WTC11 (cell line): ENCODE measurements at regions not wholly inside any gene's neighbourhood (a gene's known extent, or its start where the extent isn't known, plus 50 kb on each side); places are given as distances from the start of the nearest gene placed in this dataset.

Source experiments
- ATAC-seq: fragments of 200-7000 bp; cut with Tn5 transposase; 2 replicates; pipeline ENCODE4 v1.10.0; 2021; ENCODE audit warnings: mild to moderate bottlenecking, moderate library complexity
- CTCF ChIA-PET: fragments of 300-600 bp; sonication (Branson Sonifier 250); formaldehyde crosslinking; loops from one replicate; lab custom pipeline; 2021; ENCODE audit warnings: antibody characterized with exemption; lab: Charles Lee
- POLR2A ChIA-PET: fragments of 350-600 bp; sonication (Branson Sonifier 250); formaldehyde crosslinking; loops from one replicate; lab custom pipeline; 2021; ENCODE audit warnings: antibody characterized with exemption; lab: Charles Lee
- DNase-seq: peaks from one replicate; pipeline ENCODE4 v3.0.0; 2021; ENCODE audit warnings: low spot score
- H3K27ac Mint-ChIP-seq: 2 replicates; pipeline ENCODE4 v1.8.0; 2021; ENCODE audit warnings: mixed read lengths
- H3K27me3 Mint-ChIP-seq: 2 replicates; pipeline ENCODE4 v1.8.0; 2021; ENCODE audit warnings: low read depth, mild to moderate bottlenecking, moderate library complexity, mixed read lengths
- H3K36me3 Mint-ChIP-seq: 2 replicates; pipeline ENCODE4 v1.8.0; 2021; ENCODE audit warnings: mixed read lengths
- H3K4me1 Mint-ChIP-seq: 2 replicates; pipeline ENCODE4 v1.8.0; 2022; ENCODE audit warnings: mixed read lengths
- H3K4me3 Mint-ChIP-seq: 2 replicates; pipeline ENCODE4 v1.8.0; 2021; ENCODE audit warnings: mild to moderate bottlenecking, moderate library complexity, mixed read lengths
- H3K9me3 Mint-ChIP-seq: 2 replicates; pipeline ENCODE4 v1.8.0; 2021; ENCODE audit warnings: mixed read lengths
- ATF1 ChIP-seq: sonication (generic); formaldehyde crosslinking; IDR thresholded peaks from 2 replicates; pipeline ENCODE4 v1.8.1; 2023; ENCODE audit warnings: mild to moderate bottlenecking, moderate library complexity, missing genetic modification reagents
- ATF6 ChIP-seq: sonication (generic); formaldehyde crosslinking; IDR thresholded peaks from 2 replicates; pipeline ENCODE4 v1.8.1; 2023; ENCODE audit warnings: mild to moderate bottlenecking, missing genetic modification reagents
- CREM ChIP-seq: sonication (generic); formaldehyde crosslinking; IDR thresholded peaks from 2 replicates; pipeline ENCODE4 v1.8.1; 2022; ENCODE audit warnings: mild to moderate bottlenecking, missing genetic modification reagents, moderate library complexity
- E2F1 ChIP-seq: sonication (generic); formaldehyde crosslinking; IDR thresholded peaks from 2 replicates; pipeline ENCODE4 v1.8.0; 2022; ENCODE audit warnings: mild to moderate bottlenecking, missing genetic modification reagents
- EMX1 ChIP-seq: fragments of 250-450 bp; sonication (Bioruptor Pico); IDR thresholded peaks from 2 replicates; pipeline ENCODE4 v1.8.0; 2021; ENCODE audit warnings: mild to moderate bottlenecking
- ERG ChIP-seq: fragments of 250-450 bp; sonication (Bioruptor Pico); IDR thresholded peaks from 2 replicates; pipeline ENCODE4 v1.8.0; 2021; ENCODE audit warnings: mild to moderate bottlenecking
- FOXK1 ChIP-seq: sonication (generic); formaldehyde crosslinking; IDR thresholded peaks from 2 replicates; pipeline ENCODE4 v1.8.0; 2022; ENCODE audit warnings: mild to moderate bottlenecking, moderate library complexity, missing genetic modification reagents
- FOXP1 ChIP-seq: sonication (generic); formaldehyde crosslinking; IDR thresholded peaks from 2 replicates; pipeline ENCODE4 v1.8.0; 2022; ENCODE audit warnings: missing genetic modification reagents, mild to moderate bottlenecking, moderate library complexity, borderline replicate concordance
- GRHL2 ChIP-seq: fragments of 250-450 bp; sonication (Bioruptor Pico); IDR thresholded peaks from 2 replicates; pipeline ENCODE4 v1.8.0; 2022; ENCODE audit warnings: mild to moderate bottlenecking, moderate library complexity; ENCODE audit not compliant: insufficient replicate concordance, severe bottlenecking
- SOX15 ChIP-seq: fragments of 250-450 bp; sonication (Bioruptor Pico); IDR thresholded peaks from 2 replicates; pipeline ENCODE4 v1.9.0; 2021; ENCODE audit warnings: mild to moderate bottlenecking
- STAT6 ChIP-seq: sonication (generic); formaldehyde crosslinking; conservative IDR thresholded peaks from 2 replicates; pipeline ENCODE4 v1.8.1; 2023; ENCODE audit warnings: mild to moderate bottlenecking, low read depth, missing genetic modification reagents, moderate library complexity
- ZNF121 ChIP-seq: sonication (generic); formaldehyde crosslinking; IDR thresholded peaks from 2 replicates; pipeline ENCODE4 v1.8.0; 2023; ENCODE audit warnings: missing genetic modification reagents
- ZNF423 ChIP-seq: fragments of 250-450 bp; sonication (Bioruptor Pico); IDR thresholded peaks from 2 replicates; pipeline ENCODE4 v2.1.2; 2022; ENCODE audit warnings: mild to moderate bottlenecking, moderate library complexity
- TF ChIP-seq, protein P1 (sequence below): sonication (generic); formaldehyde crosslinking; IDR thresholded peaks from 2 replicates; pipeline ENCODE4 v1.8.1; 2022; ENCODE audit warnings: low read depth, mild to moderate bottlenecking, moderate library complexity, missing genetic modification reagents, borderline replicate concordance
- TF ChIP-seq, protein P2 (sequence below): fragments of 250-450 bp; sonication (Bioruptor Pico); IDR thresholded peaks from 2 replicates; pipeline ENCODE4 v1.9.0; 2021; ENCODE audit warnings: mild to moderate bottlenecking

- DNase-seq = no peak
- H3K27me3 Mint-ChIP-seq = no peaks in the 10 kb centered on the region
Observed at GRCh38 chr6:78340755-78341154, 526.6 kb upstream of the IRAK1BP1 start.

More at GRCh38 chr6:78340755-78341154, 526.6 kb upstream of the IRAK1BP1 start:
- H3K36me3 Mint-ChIP-seq = no peaks in the 10 kb centered on the region
- H3K9me3 Mint-ChIP-seq = no peaks in the 10 kb centered on the region
- POLR2A ChIA-PET = no interaction called here
- CTCF ChIA-PET = no interaction called here
- H3K4me1 Mint-ChIP-seq = peaks cover 19% of the 10 kb centered on the region
- TF ChIP-seq FOXK1 (CRISPR knock-in tag) (no peak), EMX1 (no peak), ZNF423 (CRISPR knock-in tag) (no peak), E2F1 (no peak), ATF6 (CRISPR knock-in tag) (no peak), SOX15 (CRISPR knock-in tag) (no peak), GRHL2 (CRISPR knock-in tag) (no peak), ZNF121 (CRISPR knock-in tag) (no peak), FOXP1 (CRISPR knock-in tag) (no peak), ATF1 (no peak), CREM (no peak), STAT6 (no peak), ERG (CRISPR knock-in tag) (no peak)
- TF ChIP-seq, protein P1, sequence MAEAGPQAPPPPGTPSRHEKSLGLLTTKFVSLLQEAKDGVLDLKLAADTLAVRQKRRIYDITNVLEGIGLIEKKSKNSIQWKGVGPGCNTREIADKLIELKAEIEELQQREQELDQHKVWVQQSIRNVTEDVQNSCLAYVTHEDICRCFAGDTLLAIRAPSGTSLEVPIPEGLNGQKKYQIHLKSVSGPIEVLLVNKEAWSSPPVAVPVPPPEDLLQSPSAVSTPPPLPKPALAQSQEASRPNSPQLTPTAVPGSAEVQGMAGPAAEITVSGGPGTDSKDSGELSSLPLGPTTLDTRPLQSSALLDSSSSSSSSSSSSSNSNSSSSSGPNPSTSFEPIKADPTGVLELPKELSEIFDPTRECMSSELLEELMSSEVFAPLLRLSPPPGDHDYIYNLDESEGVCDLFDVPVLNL (CRISPR knock-in tag) = no peak
- TF ChIP-seq, protein P2, sequence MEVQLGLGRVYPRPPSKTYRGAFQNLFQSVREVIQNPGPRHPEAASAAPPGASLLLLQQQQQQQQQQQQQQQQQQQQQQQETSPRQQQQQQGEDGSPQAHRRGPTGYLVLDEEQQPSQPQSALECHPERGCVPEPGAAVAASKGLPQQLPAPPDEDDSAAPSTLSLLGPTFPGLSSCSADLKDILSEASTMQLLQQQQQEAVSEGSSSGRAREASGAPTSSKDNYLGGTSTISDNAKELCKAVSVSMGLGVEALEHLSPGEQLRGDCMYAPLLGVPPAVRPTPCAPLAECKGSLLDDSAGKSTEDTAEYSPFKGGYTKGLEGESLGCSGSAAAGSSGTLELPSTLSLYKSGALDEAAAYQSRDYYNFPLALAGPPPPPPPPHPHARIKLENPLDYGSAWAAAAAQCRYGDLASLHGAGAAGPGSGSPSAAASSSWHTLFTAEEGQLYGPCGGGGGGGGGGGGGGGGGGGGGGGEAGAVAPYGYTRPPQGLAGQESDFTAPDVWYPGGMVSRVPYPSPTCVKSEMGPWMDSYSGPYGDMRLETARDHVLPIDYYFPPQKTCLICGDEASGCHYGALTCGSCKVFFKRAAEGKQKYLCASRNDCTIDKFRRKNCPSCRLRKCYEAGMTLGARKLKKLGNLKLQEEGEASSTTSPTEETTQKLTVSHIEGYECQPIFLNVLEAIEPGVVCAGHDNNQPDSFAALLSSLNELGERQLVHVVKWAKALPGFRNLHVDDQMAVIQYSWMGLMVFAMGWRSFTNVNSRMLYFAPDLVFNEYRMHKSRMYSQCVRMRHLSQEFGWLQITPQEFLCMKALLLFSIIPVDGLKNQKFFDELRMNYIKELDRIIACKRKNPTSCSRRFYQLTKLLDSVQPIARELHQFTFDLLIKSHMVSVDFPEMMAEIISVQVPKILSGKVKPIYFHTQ = no peak
- H3K4me3 Mint-ChIP-seq = no peak overlapping the region
- no peak for ATAC-seq
- no peak overlapping the region for H3K27ac Mint-ChIP-seq
